ENCODE measurements at regions not wholly inside any gene's neighbourhood (a gene's known extent, or its start where the extent isn't known, plus 50 kb on each side); places are given as distances from the start of the nearest gene placed in this dataset.
A peak's percentile ranks its signal among the peaks of the same experiment; 100 is the strongest.

DNA sequence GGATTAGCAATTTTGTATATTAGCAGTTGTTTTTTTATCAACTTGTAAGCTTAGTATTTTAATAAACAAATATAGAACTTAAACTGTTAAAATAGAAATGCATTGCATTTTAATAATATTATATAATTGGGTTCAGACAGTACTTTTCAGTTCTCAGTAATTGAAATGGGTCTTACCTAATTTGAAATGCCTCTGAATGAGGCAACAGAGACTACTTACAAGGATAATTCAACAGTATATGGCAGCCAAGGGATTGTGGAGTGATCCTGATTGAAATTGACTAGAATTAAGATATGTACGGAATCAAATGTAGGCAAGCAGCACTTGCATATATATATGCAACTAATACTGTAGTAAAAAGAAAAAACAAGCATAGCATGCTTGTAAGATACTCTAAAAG is 1503.9 kb upstream of the MIR17HG start:
- ATAC-seq (replicated peaks in 6 of 8): no peak
- peaks cover 0 to 6% of the 10 kb centered on the region in 2 donors for H3K4me1 ChIP-seq (replicated peaks in 1 of 2)
- WGBS, 10 experiments: 0 to 100% (median 91%) methylated on average over 1 of the region's 1 CpG
- in situ Hi-C loops (cut with MboI; ENCODE audit: low pct_unique_long_range_greater_than_20kb in 2 of 9, low sequenced_read_pairs in 9 of 9, unreplicated experiment in 9 of 9): no loop called here
- no peak overlapping the region for H3K4me3 ChIP-seq
- H3K27ac ChIP-seq: no peak overlapping the region

DNA sequence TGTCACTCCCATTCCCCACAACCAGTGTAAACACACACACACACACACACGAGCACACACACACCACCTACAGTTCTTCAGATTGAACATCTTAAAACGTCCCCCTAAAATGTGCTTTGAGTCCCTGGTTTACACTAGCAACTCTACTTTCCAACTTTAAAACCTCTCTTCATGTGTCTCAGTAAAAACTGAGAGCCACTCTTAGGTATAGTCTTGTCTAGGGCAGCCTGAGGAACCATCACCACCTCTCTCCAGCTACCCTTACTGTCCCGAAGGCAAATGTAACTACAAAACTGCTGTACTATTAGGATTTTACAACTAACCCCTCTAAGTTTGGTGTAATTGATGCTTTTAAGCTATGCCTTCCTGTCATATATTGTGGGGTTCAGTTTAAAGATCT is 1501.6 kb upstream of the MIR17HG start:
- ATAC-seq (replicated peaks in 6 of 8): no peak
- 0 to 100% (median 65%) methylated on average over 1 to 3 of the region's 3 CpGs; no CpG with 5 or more reads in 2 of the 10 experiments for WGBS, 10 experiments
- Histone ChIP-seq H3K4me1 (replicated peaks in 1 of 2) (peaks cover 0 to 6% of the 10 kb centered on the region in 2 donors), H3K4me3 (no peak overlapping the region), H3K27ac (peak overlapping the region in 1 of 2 donors; percentile 16)
- in situ Hi-C loops (cut with MboI; ENCODE audit: low pct_unique_long_range_greater_than_20kb in 2 of 9, low sequenced_read_pairs in 9 of 9, unreplicated experiment in 9 of 9): no loop called here

DNA sequence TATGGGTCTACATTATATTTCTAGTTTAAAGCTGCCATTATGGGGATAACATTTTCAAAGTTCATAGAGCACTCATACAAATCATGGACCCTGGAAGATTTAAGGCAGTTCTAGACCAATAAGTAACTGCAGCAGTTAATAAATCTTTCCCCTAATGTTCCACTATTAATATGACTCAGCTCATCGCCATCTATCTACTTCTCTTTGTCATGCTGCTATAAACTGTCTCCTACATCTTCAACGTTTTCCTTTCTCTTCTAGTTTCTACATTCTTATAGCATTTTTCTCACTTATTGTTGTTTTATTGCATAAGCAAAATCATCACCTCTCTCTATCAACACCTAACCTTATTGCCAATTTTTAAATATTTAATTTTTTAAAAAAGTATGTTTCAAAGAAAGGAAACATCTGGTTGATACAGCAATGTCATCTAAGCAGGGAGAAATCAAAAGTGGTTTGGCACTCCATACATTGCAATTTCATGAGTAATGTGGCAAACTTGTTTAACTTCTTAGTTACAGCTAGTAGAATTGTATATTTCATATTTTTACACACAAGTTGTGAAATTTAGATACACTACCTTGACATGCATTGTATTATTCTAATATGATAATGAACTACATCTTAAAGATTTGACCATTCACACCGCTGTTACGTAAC is 1500.4 kb upstream of the MIR17HG start:
- WGBS, 10 experiments: 10 to 84% (median 63%) methylated on average over 1 to 4 of the region's 4 CpGs
- no peak overlapping the region for H3K4me3 ChIP-seq
- peak in 5 of 8 experiments; percentile 50 to 77 (median 61) for ATAC-seq (replicated peaks in 6 of 8)
- no peak overlapping the region for H3K27ac ChIP-seq
- H3K4me1 ChIP-seq (replicated peaks in 1 of 2): peaks cover 0 to 6% of the 10 kb centered on the region in 2 donors
- in situ Hi-C loops (cut with MboI; ENCODE audit: low pct_unique_long_range_greater_than_20kb in 2 of 9, low sequenced_read_pairs in 9 of 9, unreplicated experiment in 9 of 9): no loop called here

DNA sequence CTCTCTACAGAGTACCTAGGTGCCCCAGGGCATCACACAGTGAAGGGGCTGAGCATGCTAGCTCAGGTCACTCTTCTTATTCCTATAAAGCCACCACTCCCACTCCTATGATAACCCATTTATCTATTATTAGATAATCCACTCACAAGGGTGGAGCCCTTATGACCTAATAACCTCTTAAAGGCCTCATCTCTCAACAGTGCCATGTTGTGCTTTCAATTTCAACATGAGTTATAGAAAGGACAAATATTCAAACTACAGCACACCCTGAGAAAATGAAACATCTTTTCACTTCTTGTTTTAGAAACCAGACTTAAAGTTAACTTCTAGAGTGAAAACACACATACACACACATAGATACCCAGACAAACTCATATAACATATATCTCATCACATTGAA is 1494.9 kb upstream of the MIR17HG start:
- Histone ChIP-seq H3K27ac (no peak overlapping the region), H3K4me1 (replicated peaks in 1 of 2) (peaks cover 0 to 4% of the 10 kb centered on the region in 2 donors), H3K4me3 (no peak overlapping the region)
- in situ Hi-C loops (cut with MboI; ENCODE audit: low pct_unique_long_range_greater_than_20kb in 2 of 9, low sequenced_read_pairs in 9 of 9, unreplicated experiment in 9 of 9): no loop called here
- peak in 1 of 8 experiments; percentile 23 for ATAC-seq (replicated peaks in 6 of 8)

DNA sequence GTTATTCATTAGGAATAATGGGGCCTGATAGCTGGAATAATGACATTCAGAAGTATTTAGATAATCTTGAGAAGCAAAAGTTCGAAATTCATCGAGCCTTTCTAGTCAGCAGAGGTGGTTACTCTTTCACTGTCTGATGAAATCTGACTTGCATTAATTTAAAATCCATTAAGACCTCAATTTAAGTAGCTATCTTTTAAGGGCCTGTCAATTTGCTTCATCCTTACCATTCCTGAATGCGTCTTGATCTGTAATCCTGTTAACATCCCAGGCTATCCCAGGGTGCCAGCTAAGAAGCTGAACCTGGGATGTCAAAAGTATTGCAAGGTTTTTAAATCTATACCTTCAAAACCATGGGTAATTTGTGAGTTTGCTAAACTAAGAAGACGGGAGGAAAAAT is 1491.0 kb upstream of the MIR17HG start:
- no peak overlapping the region for H3K4me3 ChIP-seq
- in situ Hi-C loops (cut with MboI; ENCODE audit: low pct_unique_long_range_greater_than_20kb in 2 of 9, low sequenced_read_pairs in 9 of 9, unreplicated experiment in 9 of 9): no loop called here
- H3K4me1 ChIP-seq (replicated peaks in 1 of 2): peaks cover 0 to 4% of the 10 kb centered on the region in 2 donors
- no peak for ATAC-seq (replicated peaks in 6 of 8)
- 21 to 94% (median 83%) methylated on average over 2 to 4 of the region's 4 CpGs; no CpG with 5 or more reads in 1 of the 10 experiments for WGBS, 10 experiments
- H3K27ac ChIP-seq: no peak overlapping the region

DNA sequence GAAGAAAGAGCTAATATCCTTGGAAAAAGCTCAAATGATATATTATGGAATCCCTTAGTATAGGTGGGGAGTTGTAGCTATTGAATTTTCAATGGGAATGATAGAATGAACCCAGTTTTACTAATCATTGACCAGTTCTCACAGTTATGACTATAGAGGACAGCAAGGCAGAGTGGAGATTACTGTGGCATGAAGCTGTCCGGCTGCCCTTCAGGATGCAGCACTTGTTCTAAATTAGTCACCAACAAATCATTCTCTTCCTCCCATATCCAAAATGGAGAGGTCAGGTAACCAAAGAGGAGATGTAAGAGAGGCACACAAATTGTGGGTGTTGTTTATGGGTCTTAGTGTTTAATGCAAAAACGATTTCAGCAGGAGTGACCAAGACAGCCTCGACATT is 1490.0 kb upstream of the MIR17HG start:
- 0 to 100% (median 60%) methylated on average over 1 to 3 of the region's 3 CpGs; no CpG with 5 or more reads in 1 of the 10 experiments for WGBS, 10 experiments
- ATAC-seq (replicated peaks in 6 of 8): no peak
- no peak overlapping the region for H3K27ac ChIP-seq

DNA sequence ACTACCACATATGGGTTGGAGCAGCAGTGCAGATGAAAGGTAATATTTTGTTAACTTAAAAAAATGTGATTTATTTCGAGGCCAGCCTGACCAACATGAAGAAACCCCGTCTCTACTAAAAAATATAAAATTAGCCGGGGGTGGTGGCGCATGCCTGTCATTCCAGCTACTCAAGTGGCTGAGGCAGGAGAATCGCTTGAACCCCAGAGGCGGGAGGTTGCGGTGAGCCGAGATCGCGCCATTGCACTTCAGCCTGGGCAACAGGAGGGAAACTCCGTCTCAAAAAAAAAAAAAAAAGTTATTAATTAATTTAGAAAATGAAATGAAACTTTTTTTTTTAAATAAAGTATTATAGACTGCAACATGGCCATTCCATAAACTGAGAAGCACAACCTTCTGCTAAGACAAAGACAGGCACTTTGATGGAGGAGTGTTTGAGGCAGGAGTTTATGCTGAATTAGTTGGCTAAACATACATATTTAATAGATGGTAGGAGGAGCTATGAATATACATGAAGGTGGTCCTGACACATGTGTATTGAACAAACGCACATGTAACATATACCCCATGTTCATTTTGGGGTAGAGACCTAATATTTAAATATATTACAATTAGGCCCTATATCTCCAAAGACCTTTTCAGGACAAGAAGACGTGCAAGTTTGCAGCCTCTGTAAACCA is 1485.3 kb upstream of the MIR17HG start:
- no peak for ATAC-seq (replicated peaks in 6 of 8)
- in situ Hi-C loops (cut with MboI; ENCODE audit: low pct_unique_long_range_greater_than_20kb in 2 of 9, low sequenced_read_pairs in 9 of 9, unreplicated experiment in 9 of 9): no loop called here
- Histone ChIP-seq H3K4me1 (replicated peaks in 1 of 2) (no peaks in the 10 kb centered on the region), H3K4me3 (no peak overlapping the region), H3K27ac (no peak overlapping the region)
- WGBS, 10 experiments: 28 to 96% (median 86%) methylated on average over 3 to 13 of the region's 13 CpGs

More for the DNA sequence above, 1490.0 kb upstream of the MIR17HG start:
- Histone ChIP-seq H3K4me3 (no peak overlapping the region), H3K4me1 (replicated peaks in 1 of 2) (peaks cover 0 to 4% of the 10 kb centered on the region in 2 donors)
- in situ Hi-C loops (cut with MboI; ENCODE audit: low pct_unique_long_range_greater_than_20kb in 2 of 9, low sequenced_read_pairs in 9 of 9, unreplicated experiment in 9 of 9): no loop called here

DNA sequence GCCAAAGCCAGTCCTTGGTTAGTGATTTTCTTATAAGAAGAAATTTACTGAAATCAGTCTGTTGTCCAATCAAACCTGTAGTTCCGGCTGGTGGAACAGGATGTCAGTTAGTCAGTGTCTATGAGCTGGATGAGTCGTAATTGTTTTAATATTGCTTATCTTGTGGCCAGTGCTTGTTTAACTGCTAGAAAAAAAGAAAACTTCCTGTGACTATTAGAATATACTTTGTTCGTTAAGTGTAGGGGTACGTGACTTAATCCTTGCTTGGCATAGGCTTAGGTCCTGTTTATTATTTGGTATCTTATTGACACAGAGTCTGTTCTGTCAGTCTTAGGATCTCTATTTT is 1484.8 kb upstream of the MIR17HG start:
- no peak for ATAC-seq (replicated peaks in 6 of 8)
- 64 to 100% (median 95%) methylated on average over 1 to 4 of the region's 4 CpGs; no CpG with 5 or more reads in 2 of the 10 experiments for WGBS, 10 experiments
- Histone ChIP-seq H3K4me1 (replicated peaks in 1 of 2) (no peaks in the 10 kb centered on the region), H3K27ac (no peak overlapping the region), H3K4me3 (no peak overlapping the region)
- in situ Hi-C loops (cut with MboI; ENCODE audit: low pct_unique_long_range_greater_than_20kb in 2 of 9, low sequenced_read_pairs in 9 of 9, unreplicated experiment in 9 of 9): no loop called here

DNA sequence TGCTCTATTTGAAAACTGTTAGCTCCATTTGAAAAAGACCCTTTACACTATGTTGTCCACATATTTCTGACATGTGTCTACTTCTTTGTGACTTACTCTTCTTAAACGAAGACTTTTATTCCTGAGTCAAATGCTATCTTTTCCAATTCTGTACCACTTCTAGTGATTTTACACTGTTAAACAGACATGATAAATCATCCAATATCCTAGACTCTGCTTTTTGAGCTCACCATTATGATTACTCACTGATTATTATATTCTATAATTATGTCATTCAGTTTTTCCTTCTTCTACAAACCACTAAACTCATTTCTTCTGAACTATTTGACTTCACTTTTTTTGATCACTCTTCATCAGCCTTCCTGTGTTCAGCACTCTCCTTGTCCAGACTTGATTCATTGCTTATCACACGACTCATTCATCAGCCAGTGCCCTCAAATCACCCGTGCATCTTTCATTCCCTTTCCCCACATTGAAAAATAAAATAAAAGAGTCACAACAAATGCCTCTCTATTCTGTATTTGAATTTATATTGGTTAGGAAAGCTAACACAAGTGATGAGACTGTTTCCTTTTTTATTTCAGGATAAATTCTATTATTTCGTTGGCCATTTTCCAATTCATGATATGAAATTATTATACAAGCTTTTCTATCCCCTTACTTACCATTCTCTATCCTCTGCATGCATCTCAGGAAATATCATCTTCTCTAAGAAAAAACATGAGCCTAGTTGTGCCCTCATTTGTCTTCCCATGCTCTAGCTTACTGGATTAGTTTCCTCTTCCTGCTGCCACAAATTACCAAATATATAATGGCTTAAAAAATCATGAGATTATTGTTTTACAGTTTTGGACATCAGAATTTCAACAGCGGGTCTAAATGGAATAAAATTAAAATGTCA is 1482.1 kb upstream of the MIR17HG start:
- Histone ChIP-seq H3K4me1 (replicated peaks in 1 of 2) (no peaks in the 10 kb centered on the region), H3K27ac (no peak overlapping the region), H3K4me3 (no peak overlapping the region)
- in situ Hi-C loops (cut with MboI; ENCODE audit: low pct_unique_long_range_greater_than_20kb in 2 of 9, low sequenced_read_pairs in 9 of 9, unreplicated experiment in 9 of 9): no loop called here
- WGBS, 10 experiments: 6 to 100% (median 70%) methylated on average over 1 to 5 of the region's 5 CpGs
- peak in 5 of 8 experiments; percentile 62 to 93 (median 90) for ATAC-seq (replicated peaks in 6 of 8)

DNA sequence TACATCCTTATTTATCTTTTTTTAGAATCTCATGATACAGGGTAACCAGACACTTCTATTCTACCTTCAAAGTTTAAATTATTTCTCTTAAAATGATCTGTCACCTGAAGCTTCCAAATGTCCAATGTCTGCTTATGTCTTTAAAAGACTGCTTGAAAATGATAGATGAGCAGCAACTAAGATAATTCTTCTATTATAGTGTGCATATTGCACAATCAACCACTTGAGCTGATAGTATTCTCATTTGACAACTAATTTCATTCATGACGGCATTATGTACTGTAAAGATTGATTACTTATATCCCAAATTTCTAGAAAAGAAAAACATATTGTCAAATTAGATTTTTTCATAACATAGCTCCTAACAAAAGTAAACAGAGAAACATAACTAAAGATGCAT is 1478.2 kb upstream of the MIR17HG start:
- Histone ChIP-seq H3K4me1 (replicated peaks in 1 of 2) (no peaks in the 10 kb centered on the region), H3K27ac (no peak overlapping the region), H3K4me3 (no peak overlapping the region)
- no peak for ATAC-seq (replicated peaks in 6 of 8)
- in situ Hi-C loops (cut with MboI; ENCODE audit: low pct_unique_long_range_greater_than_20kb in 2 of 9, low sequenced_read_pairs in 9 of 9, unreplicated experiment in 9 of 9): no loop called here
- WGBS, 10 experiments: 10 to 100% (median 89%) methylated on average over 1 of the region's 1 CpG; no CpG with 5 or more reads in 1 of the 10 experiments

DNA sequence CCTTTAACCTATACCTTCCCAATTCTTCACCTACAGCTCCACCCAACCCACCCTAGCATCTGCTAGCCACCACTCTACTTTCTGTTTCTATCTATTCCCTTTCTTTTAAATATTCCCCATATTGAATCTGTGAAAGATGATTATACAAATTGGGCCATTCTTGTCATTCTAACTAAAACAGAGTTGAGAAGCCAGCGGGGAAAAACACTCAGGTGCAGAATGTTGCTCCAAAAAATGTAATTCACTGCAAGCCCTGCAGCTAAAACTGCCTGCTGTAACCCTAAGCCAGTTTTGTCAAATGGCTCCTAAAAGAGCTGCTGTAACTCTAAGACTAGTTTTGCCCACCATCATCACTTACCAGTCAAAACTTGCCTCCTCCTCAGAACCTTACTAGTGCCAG is 1468.6 kb upstream of the MIR17HG start:
- in situ Hi-C loops (cut with MboI; ENCODE audit: low pct_unique_long_range_greater_than_20kb in 2 of 9, low sequenced_read_pairs in 9 of 9, unreplicated experiment in 9 of 9): no loop called here
- H3K4me1 ChIP-seq (replicated peaks in 1 of 2): no peaks in the 10 kb centered on the region
- H3K4me3 ChIP-seq: no peak overlapping the region
- H3K27ac ChIP-seq: no peak overlapping the region
- no peak for ATAC-seq (replicated peaks in 6 of 8)
- 0 to 50% (median 21%) methylated on average over 1 of the region's 1 CpG; no CpG with 5 or more reads in 4 of the 10 experiments for WGBS, 10 experiments

DNA sequence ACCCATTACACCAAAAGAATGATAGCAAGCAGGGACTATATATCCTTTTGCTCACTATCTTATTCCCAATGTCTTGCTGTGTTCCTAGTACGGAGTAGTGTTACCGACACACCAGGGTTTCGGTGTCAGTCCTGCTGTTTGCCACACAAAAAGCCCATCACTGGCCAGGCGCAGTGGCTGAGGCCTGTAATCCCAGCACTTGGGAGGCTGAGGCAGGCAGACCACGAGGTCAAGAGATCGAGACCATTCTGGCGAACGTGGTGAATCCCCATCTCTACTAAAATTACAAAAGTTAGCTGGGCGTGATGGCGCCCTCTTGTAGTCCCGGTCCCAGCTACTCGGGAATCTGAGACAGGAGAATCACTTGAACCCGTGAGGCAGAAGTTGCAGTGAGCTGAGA is 1467.3 kb upstream of the MIR17HG start:
- WGBS, 10 experiments: 60 to 100% (median 93%) methylated on average over 1 to 10 of the region's 13 CpGs; no CpG with 5 or more reads in 2 of the 10 experiments
- in situ Hi-C loops (cut with MboI; ENCODE audit: low pct_unique_long_range_greater_than_20kb in 2 of 9, low sequenced_read_pairs in 9 of 9, unreplicated experiment in 9 of 9): no loop called here
- Histone ChIP-seq H3K4me1 (replicated peaks in 1 of 2) (no peaks in the 10 kb centered on the region), H3K4me3 (no peak overlapping the region), H3K27ac (no peak overlapping the region)
- ATAC-seq (replicated peaks in 6 of 8): no peak

DNA sequence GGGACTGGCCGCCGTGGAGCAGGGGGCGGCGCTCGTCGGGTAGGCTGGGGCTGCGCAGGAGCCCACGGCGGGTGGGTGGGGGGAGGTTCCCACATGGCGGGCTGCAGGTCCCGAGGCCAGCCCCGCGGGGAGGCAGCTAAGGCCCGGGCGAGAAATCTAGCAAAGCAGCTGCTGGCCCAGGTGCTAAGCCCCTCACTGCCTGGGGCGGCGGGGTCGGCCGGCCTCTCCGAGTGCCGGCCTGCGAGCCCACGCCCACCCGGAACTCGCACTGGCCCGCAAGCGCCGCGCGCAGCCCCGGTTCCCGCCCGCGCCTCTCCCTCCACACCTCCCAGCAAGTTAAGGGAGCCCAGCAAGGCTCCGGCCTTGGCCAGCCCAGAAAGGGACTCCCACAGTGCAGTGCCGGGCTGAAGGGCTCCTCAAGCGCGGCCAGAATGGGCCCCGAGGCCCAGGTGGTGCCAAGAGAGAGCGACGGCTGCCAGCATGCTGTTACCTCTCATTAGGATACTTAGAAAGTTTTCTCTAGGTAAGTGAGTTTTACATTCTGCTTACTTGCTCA is 1463.5 kb upstream of the MIR17HG start:
- in situ Hi-C loops (cut with MboI; ENCODE audit: low pct_unique_long_range_greater_than_20kb in 2 of 9, low sequenced_read_pairs in 9 of 9, unreplicated experiment in 9 of 9): no loop called here
- Histone ChIP-seq H3K27ac (no peak overlapping the region), H3K4me1 (replicated peaks in 1 of 2) (no peaks in the 10 kb centered on the region), H3K4me3 (no peak overlapping the region)
- WGBS, 10 experiments: 90 to 100% (median 100%) methylated on average over 1 to 7 of the region's 41 CpGs; no CpG with 5 or more reads in 7 of the 10 experiments
- no peak for ATAC-seq (replicated peaks in 6 of 8)
